Adrenal gland (tissue), 5 donors: ENCODE measurements at regions not wholly inside any gene's neighbourhood (a gene's known extent, or its start where the extent isn't known, plus 50 kb on each side); places are given as distances from the start of the nearest gene placed in this dataset.

Source experiments
- CTCF ChIP-seq, 6 experiments: fragments of 450-650 bp in 4 of 6; fragments of 200-600 bp in 2 of 6; sonication (generic) in 1 of 6; IDR thresholded peaks; 1 replicate in 5 of 6; 2 replicates in 1 of 6; pipeline versions ENCODE4 v1.5.1 to v1.8.0; 2016 to 2021; ENCODE audit warnings: antibody characterized with exemption in 6 of 6, mild to moderate bottlenecking in 2 of 6, moderate library complexity in 1 of 6
- POLR2A ChIP-seq, 2 donors: fragments of 450-650 bp; IDR thresholded peaks; one replicate each; pipeline ENCODE4 v1.6.1; 2017; ENCODE audit warnings: antibody characterized with exemption in 2 of 2, mild to moderate bottlenecking in 2 of 2, moderate library complexity in 1 of 2
- donor health status: DM: no; HTN: no; CAD: no.

- TF ChIP-seq CTCF (IDR thresholded peaks at IDR 0.05) (no peak), POLR2A (IDR thresholded peaks at IDR 0.05) (no peak)
Measured at GRCh38 chr5:107291866-107292265, 378.9 kb downstream of the EFNA5 start.
